Natural killer cell (primary cell): ENCODE measurements at regions not wholly inside any gene's neighbourhood (a gene's known extent, or its start where the extent isn't known, plus 50 kb on each side); places are given as distances from the start of the nearest gene placed in this dataset.

Experiments used
- ATAC-seq, 3 donors: fragments of 150-1000 bp in 2 of 3; fragments of 200-7000 bp in 1 of 3; cut with Tn5 transposase; 1 replicate in 1 of 3; 2 replicates in 2 of 3; pipeline ENCODE4 v1.10.0; 2021; ENCODE audit warnings: mild to moderate bottlenecking in 2 of 3, moderate library complexity in 2 of 3
- DNase-seq, 2 donors: peaks; one replicate each; pipeline versions ENCODE4 v3.0.0 to v3.0.0-alpha.2; 2013 to 2021; ENCODE audit warnings: mixed read lengths in 1 of 2
- H3K27ac ChIP-seq: one replicate; pipeline ENCODE4 v1.5.1; 2013; ENCODE audit warnings: mild to moderate bottlenecking, low read length
- H3K27me3 ChIP-seq: one replicate; pipeline ENCODE4 v1.6.1; 2013; ENCODE audit warnings: low read length; ENCODE audit not compliant: control insufficient read depth, insufficient read depth
- H3K36me3 ChIP-seq: one replicate; pipeline ENCODE4 v1.6.1; 2013; ENCODE audit warnings: low read length; ENCODE audit not compliant: control insufficient read depth, insufficient read depth
- H3K4me1 ChIP-seq: one replicate; pipeline ENCODE4 v1.6.1; 2013; ENCODE audit warnings: low read length; ENCODE audit not compliant: control insufficient read depth, insufficient read depth
- H3K4me3 ChIP-seq: one replicate; pipeline ENCODE4 v1.5.1; 2013; ENCODE audit warnings: low read length
- H3K9me3 ChIP-seq: one replicate; pipeline ENCODE4 v1.6.1; 2013; ENCODE audit warnings: low read length; ENCODE audit not compliant: control insufficient read depth, insufficient read depth
- H3K27ac Mint-ChIP-seq, 2 donors: one replicate each; pipeline ENCODE4 v1.8.0; 2022; ENCODE audit warnings: mild to moderate bottlenecking in 2 of 2, mixed read lengths in 2 of 2, moderate library complexity in 1 of 2
- H3K27me3 Mint-ChIP-seq, 2 donors: one replicate each; pipeline ENCODE4 v1.8.0; 2022; ENCODE audit warnings: low read depth in 2 of 2, mixed read lengths in 2 of 2
- H3K36me3 Mint-ChIP-seq: one replicate; pipeline ENCODE4 v1.8.0; 2022; ENCODE audit warnings: mixed read lengths
- H3K4me1 Mint-ChIP-seq, 2 donors: one replicate each; pipeline ENCODE4 v1.8.0; 2022; ENCODE audit warnings: mixed read lengths in 2 of 2
- H3K4me3 Mint-ChIP-seq: one replicate; pipeline ENCODE4 v1.8.0; 2022; ENCODE audit warnings: mild to moderate bottlenecking, moderate library complexity, mixed read lengths
- H3K9me3 Mint-ChIP-seq, 2 donors: one replicate each; pipeline ENCODE4 v1.8.0; 2022; ENCODE audit warnings: mixed read lengths in 2 of 2
- WGBS: methylation state at CpG from one replicate; pipeline ENCODE4 v1.1.7; 2013; ENCODE audit warnings: missing lambda C conversion rate; ENCODE audit not compliant: insufficient coverage; 5-methylcytosine and 5-hydroxymethylcytosine counted together
- intact Hi-C: fragments of 100-400 bp; cut with micrococcal nuclease; formaldehyde crosslinking; loops from one replicate; pipeline ENCODE4 v1.14.2; 2022
- TF ChIP-seq, protein P1 (sequence below): fragments of 200-600 bp; IDR thresholded peaks from one replicate; pipeline ENCODE4 v1.8.0; 2022; ENCODE audit warnings: antibody characterized with exemption

DNA sequence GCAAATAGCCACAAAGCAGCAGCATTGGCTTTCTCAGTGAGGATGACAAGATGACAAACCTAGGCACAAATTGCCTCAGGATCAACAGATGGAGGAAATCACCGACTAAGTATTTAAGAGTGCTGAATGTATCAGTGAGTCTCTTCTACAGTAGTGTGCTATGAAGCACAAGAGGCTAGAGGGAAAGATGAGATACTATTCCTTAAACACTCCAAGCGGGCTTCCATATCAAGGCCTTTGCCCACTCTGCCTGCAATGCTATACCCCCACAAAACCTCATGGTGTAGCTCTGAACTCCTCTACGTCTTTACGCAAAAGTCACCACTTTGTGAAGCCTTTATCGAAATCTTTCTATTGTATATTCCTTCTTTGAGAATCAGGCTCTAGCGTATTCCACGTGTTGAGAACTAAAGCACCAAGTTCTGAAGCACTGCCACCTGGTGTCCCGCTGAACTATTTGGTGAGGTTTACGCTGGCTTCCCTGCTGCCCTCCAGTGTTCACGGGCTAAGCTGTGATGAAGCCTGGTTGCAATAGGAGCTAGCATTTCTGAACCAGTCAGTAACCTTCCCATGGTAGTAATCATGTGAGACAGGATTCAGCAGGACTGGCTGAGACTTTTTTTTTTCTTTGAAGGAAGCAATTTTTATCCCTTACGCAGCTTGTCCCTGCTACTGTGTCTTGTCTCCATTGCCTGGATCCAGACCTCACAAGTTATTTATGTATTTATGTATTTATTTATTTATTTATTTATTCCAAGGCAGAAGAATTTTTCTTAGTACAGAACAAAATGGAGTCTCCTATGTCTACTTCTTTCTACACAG, 426.5 kb upstream of the OR4E1 start:
- Histone ChIP-seq H3K27ac (no peak overlapping the region), H3K4me1 (peaks cover 3% of the 10 kb centered on the region), H3K9me3 (no peaks in the 10 kb centered on the region), H3K36me3 (no peaks in the 10 kb centered on the region), H3K4me3 (no peak overlapping the region), H3K27me3 (no peaks in the 10 kb centered on the region)
- Mint-ChIP-seq H3K27me3 (peaks cover 6 to 8% of the 10 kb centered on the region in 2 donors), H3K4me1 (peaks cover 19 to 23% of the 10 kb centered on the region in 2 donors), H3K9me3 (no peaks in the 10 kb centered on the region), H3K36me3 (no peaks in the 10 kb centered on the region), H3K4me3 (no peak overlapping the region), H3K27ac (no peak overlapping the region)
- DNase-seq (peak; percentile 33 to 81), ATAC-seq (peak; percentile 67 to 93 (median 90))
- TF ChIP-seq, protein P1, sequence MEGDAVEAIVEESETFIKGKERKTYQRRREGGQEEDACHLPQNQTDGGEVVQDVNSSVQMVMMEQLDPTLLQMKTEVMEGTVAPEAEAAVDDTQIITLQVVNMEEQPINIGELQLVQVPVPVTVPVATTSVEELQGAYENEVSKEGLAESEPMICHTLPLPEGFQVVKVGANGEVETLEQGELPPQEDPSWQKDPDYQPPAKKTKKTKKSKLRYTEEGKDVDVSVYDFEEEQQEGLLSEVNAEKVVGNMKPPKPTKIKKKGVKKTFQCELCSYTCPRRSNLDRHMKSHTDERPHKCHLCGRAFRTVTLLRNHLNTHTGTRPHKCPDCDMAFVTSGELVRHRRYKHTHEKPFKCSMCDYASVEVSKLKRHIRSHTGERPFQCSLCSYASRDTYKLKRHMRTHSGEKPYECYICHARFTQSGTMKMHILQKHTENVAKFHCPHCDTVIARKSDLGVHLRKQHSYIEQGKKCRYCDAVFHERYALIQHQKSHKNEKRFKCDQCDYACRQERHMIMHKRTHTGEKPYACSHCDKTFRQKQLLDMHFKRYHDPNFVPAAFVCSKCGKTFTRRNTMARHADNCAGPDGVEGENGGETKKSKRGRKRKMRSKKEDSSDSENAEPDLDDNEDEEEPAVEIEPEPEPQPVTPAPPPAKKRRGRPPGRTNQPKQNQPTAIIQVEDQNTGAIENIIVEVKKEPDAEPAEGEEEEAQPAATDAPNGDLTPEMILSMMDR = peak; percentile 58
- intact Hi-C loops = loop anchor here (1.0 kb wide), 1 partner anchor 53 kb away; no protein-coding TSS in a partner anchor
- WGBS = 26% methylated on average over 10 of the region's 11 CpGs

DNA sequence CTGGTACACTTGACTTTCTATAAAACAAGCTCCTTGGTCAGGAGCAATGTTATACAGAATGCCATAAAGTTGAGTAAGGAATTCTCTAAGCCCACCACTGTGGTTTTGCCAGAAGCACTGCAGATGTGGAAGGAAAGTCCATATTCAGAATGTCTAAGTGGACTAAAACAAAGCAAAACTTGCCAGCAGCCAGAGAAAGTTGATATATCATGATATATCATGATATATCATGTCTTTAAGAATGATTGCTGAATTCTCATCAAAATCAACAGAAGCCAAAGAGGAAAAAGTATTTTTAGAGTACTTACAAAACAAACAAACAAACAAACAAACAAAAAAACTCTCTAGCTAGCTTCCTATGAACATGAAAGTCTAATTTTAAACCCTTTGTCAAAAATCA, 424.8 kb upstream of the OR4E1 start:
- Mint-ChIP-seq H3K9me3 (no peaks in the 10 kb centered on the region), H3K4me1 (peaks cover 14 to 17% of the 10 kb centered on the region in 2 donors)
- peaks cover 3% of the 10 kb centered on the region for H3K4me1 ChIP-seq

DNA sequence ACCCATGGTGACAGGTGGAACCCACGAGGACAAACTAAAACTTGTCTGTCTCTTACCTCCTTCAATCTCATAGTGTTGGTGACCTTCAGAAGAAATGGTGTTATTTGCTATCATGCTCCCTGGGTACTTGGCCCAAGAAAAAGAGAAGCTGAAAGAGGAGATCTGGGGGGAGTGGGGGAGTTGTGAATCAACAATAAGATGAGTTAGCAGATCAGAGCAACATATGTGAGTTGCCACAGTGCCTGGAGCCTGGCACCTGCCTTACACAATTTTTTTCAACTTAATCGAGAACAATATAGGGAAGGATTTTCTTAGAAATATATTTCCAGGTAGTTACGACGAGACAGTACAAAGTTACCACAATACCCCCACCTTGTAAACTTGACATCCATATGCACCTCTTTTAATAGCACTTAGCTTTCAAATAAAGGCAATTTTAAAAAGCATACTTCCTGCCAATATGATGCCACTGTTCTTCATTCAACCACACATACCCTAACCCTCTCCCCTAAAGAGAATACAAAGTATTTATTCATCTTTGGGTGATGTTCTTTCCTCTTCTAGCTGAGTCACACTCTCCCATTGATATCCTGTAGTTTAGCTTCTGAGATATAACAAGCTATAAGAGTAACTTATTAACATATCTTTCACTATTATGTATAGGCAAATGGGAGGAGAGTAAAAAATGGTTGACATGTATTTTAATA, 424.1 kb upstream of the OR4E1 start:
- no peak overlapping the region for H3K4me3 Mint-ChIP-seq
- intact Hi-C loops = no loop called here
- no CpG with 5 or more reads among the region's 4 CpGs for WGBS
- Histone ChIP-seq H3K4me3 (no peak overlapping the region), H3K4me1 (peaks cover 3% of the 10 kb centered on the region), H3K9me3 (no peaks in the 10 kb centered on the region), H3K27ac (no peak overlapping the region), H3K27me3 (no peaks in the 10 kb centered on the region), H3K36me3 (no peaks in the 10 kb centered on the region)
- TF ChIP-seq, protein P1 = no peak
- DNase-seq (no peak), ATAC-seq (no peak)
- H3K36me3 Mint-ChIP-seq = no peaks in the 10 kb centered on the region
- H3K27ac Mint-ChIP-seq = no peak overlapping the region
- H3K9me3 Mint-ChIP-seq = no peaks in the 10 kb centered on the region
- no peaks in the 10 kb centered on the region for H3K27me3 Mint-ChIP-seq
- H3K4me1 Mint-ChIP-seq = peaks cover 14 to 17% of the 10 kb centered on the region in 2 donors

More for the DNA sequence above, 424.8 kb upstream of the OR4E1 start:
- H3K27me3 ChIP-seq = no peaks in the 10 kb centered on the region
- ATAC-seq (no peak), DNase-seq (no peak)
- H3K27ac ChIP-seq = no peak overlapping the region
- TF ChIP-seq, protein P1 = no peak
- intact Hi-C loops = no loop called here
- no peak overlapping the region for H3K4me3 Mint-ChIP-seq
- H3K4me3 ChIP-seq = no peak overlapping the region
- no peaks in the 10 kb centered on the region for H3K9me3 ChIP-seq
- H3K27ac Mint-ChIP-seq = no peak overlapping the region
- H3K36me3 Mint-ChIP-seq = no peaks in the 10 kb centered on the region
- H3K27me3 Mint-ChIP-seq = peaks cover 0 to 4% of the 10 kb centered on the region in 2 donors
- no peaks in the 10 kb centered on the region for H3K36me3 ChIP-seq
